H1 (cell line): ENCODE measurements at regions not wholly inside any gene's neighbourhood (a gene's known extent, or its start where the extent isn't known, plus 50 kb on each side); places are given as distances from the start of the nearest gene placed in this dataset.

Source experiments
- CTCF ChIA-PET: fragments of 300-600 bp; sonication (Branson Sonifier 250); formaldehyde crosslinking; loops from one replicate; lab custom pipeline; 2021; ENCODE audit not compliant: partially characterized antibody; lab: Charles Lee
- POLR2A ChIA-PET: fragments of 300-600 bp; sonication (Branson Sonifier 250); formaldehyde crosslinking; loops from one replicate; lab custom pipeline; 2021; ENCODE audit warnings: inconsistent platforms; ENCODE audit not compliant: partially characterized antibody; lab: Charles Lee
- DNase-seq, 2 experiments: peaks; one replicate each; pipeline versions ENCODE4 v3.0.0 to v3.0.0-alpha.2; 2010 to 2022; ENCODE audit warnings: low spot score in 2 of 2, low read depth in 1 of 2, mixed read lengths in 1 of 2
- FAIRE-seq: peaks from 2 replicates; lab custom pipeline; 2011; peaks lifted over from hg19 to GRCh38; lab: Jason Lieb, UNC
- H2AFZ ChIP-seq: 2 replicates; pipeline ENCODE4 v1.8.1; 2012; ENCODE audit warnings: low read length, inconsistent platforms
- H2AK5ac ChIP-seq: 2 replicates; pipeline ENCODE4 v1.6.1; 2013; ENCODE audit warnings: low read depth, low read length
- H2BK120ac ChIP-seq: replicated peaks from 2 replicates; pipeline ENCODE3; 2013; ENCODE audit warnings: low read depth, low read length, inconsistent platforms
- H2BK12ac ChIP-seq: 2 replicates; pipeline ENCODE4 v1.6.1; 2013; ENCODE audit warnings: low read depth, low read length
- H2BK15ac ChIP-seq: 2 replicates; pipeline ENCODE4 v1.6.1; 2013; ENCODE audit warnings: low read length
- H2BK20ac ChIP-seq: 2 replicates; pipeline ENCODE4 v1.6.1; 2013; ENCODE audit warnings: low read length
- H2BK5ac ChIP-seq: 2 replicates; pipeline ENCODE4 v1.6.1; 2013; ENCODE audit warnings: low read depth, low read length
- H3K14ac ChIP-seq: 2 replicates; pipeline ENCODE4 v1.6.1; 2013; ENCODE audit warnings: inconsistent platforms; ENCODE audit not compliant: insufficient read length
- H3K18ac ChIP-seq: 2 replicates; pipeline ENCODE4 v1.6.1; 2013; ENCODE audit warnings: low read length; ENCODE audit errors: extremely low read depth
- H3K23ac ChIP-seq: 2 replicates; pipeline ENCODE4 v1.6.1; 2013; ENCODE audit warnings: inconsistent platforms; ENCODE audit not compliant: insufficient read length
- H3K23me2 ChIP-seq: 2 replicates; pipeline ENCODE4 v1.6.1; 2013; ENCODE audit warnings: low read depth, low read length
- H3K27ac ChIP-seq: 2 replicates; pipeline ENCODE4 v1.6.1; 2011; ENCODE audit warnings: low read depth, low read length, inconsistent platforms
- H3K27me3 ChIP-seq, 4 experiments: replicated peaks in 1 of 4; 1 replicate in 1 of 4; 2 replicates in 3 of 4; pipeline versions ENCODE4 v1.6.1 to v1.8.1; 2011 to 2013; ENCODE audit warnings: low read length in 3 of 4, mild to moderate bottlenecking in 3 of 4, inconsistent platforms in 2 of 4, mixed read lengths in 2 of 4, moderate library complexity in 1 of 4; ENCODE audit not compliant: control insufficient read depth in 3 of 4, insufficient read depth in 3 of 4; ENCODE audit errors: extremely low read depth in 1 of 4
- H3K36me3 ChIP-seq, 4 experiments: 2 replicates each; pipeline versions ENCODE4 v1.6.1 to v1.8.1; 2011 to 2013; ENCODE audit warnings: mild to moderate bottlenecking in 4 of 4, low read length in 3 of 4, moderate library complexity in 2 of 4, control low read depth in 1 of 4, inconsistent platforms in 1 of 4; ENCODE audit not compliant: insufficient read depth in 4 of 4, control insufficient read depth in 2 of 4
- H3K4ac ChIP-seq: replicated peaks from 2 replicates; pipeline ENCODE3; 2013; ENCODE audit warnings: low read length, low read depth, mixed read lengths, inconsistent platforms; ENCODE audit not compliant: insufficient read length
- H3K4me1 ChIP-seq, 4 experiments: replicated peaks in 1 of 4; 1 replicate in 1 of 4; 2 replicates in 3 of 4; pipeline versions ENCODE4 v1.6.1 to v1.8.1; 2011 to 2013; ENCODE audit warnings: low read length in 3 of 4, inconsistent platforms in 2 of 4, mixed read lengths in 1 of 4; ENCODE audit not compliant: insufficient read depth in 4 of 4, control insufficient read depth in 3 of 4
- H3K4me2 ChIP-seq, 2 experiments: 2 replicates each; pipeline versions ENCODE4 v1.6.1 to v1.8.1; 2011 to 2013; ENCODE audit warnings: low read depth in 2 of 2, low read length in 2 of 2, control low read depth in 1 of 2, inconsistent platforms in 1 of 2, mild to moderate bottlenecking in 1 of 2; ENCODE audit not compliant: insufficient read depth in 1 of 2
- H3K4me3 ChIP-seq, 4 experiments: fragments of 200-600, 300-600 bp in 1 of 4; sonication (generic), shearing (Covaris generic), sonication (Bioruptor Twin) in 1 of 4; 2 replicates each; pipeline versions ENCODE4 v1.5.1 to v1.8.1; 2011 to 2016; ENCODE audit warnings: low read length in 4 of 4, low read depth in 3 of 4, control low read depth in 2 of 4, inconsistent platforms in 2 of 4, mild to moderate bottlenecking in 2 of 4, mixed read lengths in 1 of 4, moderate library complexity in 1 of 4; ENCODE audit not compliant: insufficient read depth in 2 of 4; ENCODE audit errors: extremely low read depth in 1 of 4
- H3K56ac ChIP-seq: replicated peaks from 2 replicates; pipeline ENCODE3; 2013; ENCODE audit warnings: low read depth, mild to moderate bottlenecking, mixed read lengths, low read length, inconsistent platforms; ENCODE audit not compliant: insufficient read length
- H3K79me1 ChIP-seq: 2 replicates; pipeline ENCODE4 v1.6.1; 2013; ENCODE audit warnings: low read depth, low read length, control low read depth
- H3K79me2 ChIP-seq, 2 experiments: 2 replicates each; pipeline versions ENCODE4 v1.6.1 to v1.8.1; 2012 to 2013; ENCODE audit warnings: low read length in 2 of 2, mild to moderate bottlenecking in 2 of 2, inconsistent platforms in 1 of 2; ENCODE audit not compliant: insufficient read depth in 2 of 2, control insufficient read depth in 1 of 2
- H3K9ac ChIP-seq, 4 experiments: replicated peaks in 1 of 4; 1 replicate in 1 of 4; 2 replicates in 3 of 4; pipeline versions ENCODE4 v1.6.1 to v1.8.1; 2011 to 2013; ENCODE audit warnings: low read depth in 3 of 4, low read length in 3 of 4, control low read depth in 2 of 4, mild to moderate bottlenecking in 2 of 4, moderate library complexity in 2 of 4, inconsistent platforms in 1 of 4; ENCODE audit errors: extremely low read depth in 1 of 4
- H3K9me3 ChIP-seq, 2 experiments: 2 replicates each; pipeline versions ENCODE4 v1.6.1 to v1.8.1; 2012 to 2013; ENCODE audit warnings: mild to moderate bottlenecking in 2 of 2, moderate library complexity in 2 of 2, control low read depth in 1 of 2, inconsistent platforms in 1 of 2, low read depth in 1 of 2, low read length in 1 of 2, mixed read lengths in 1 of 2; ENCODE audit not compliant: insufficient read depth in 2 of 2
- H4K20me1 ChIP-seq, 2 experiments: replicated peaks in 1 of 2; 2 replicates each; pipeline versions ENCODE3 to v1.8.1; 2011 to 2013; ENCODE audit warnings: inconsistent platforms in 2 of 2, low read length in 2 of 2, mild to moderate bottlenecking in 1 of 2; ENCODE audit not compliant: insufficient read depth in 2 of 2, control insufficient read depth in 1 of 2
- H4K5ac ChIP-seq: 2 replicates; pipeline ENCODE4 v1.6.1; 2013; ENCODE audit warnings: low read length, low read depth, mixed read lengths, inconsistent platforms; ENCODE audit not compliant: insufficient read length
- H4K8ac ChIP-seq: 2 replicates; pipeline ENCODE4 v1.8.0; 2013; ENCODE audit warnings: mild to moderate bottlenecking, moderate library complexity, low read length, inconsistent platforms; ENCODE audit not compliant: insufficient read depth; ENCODE audit errors: extremely low read depth
- H4K91ac ChIP-seq: replicated peaks from 2 replicates; pipeline ENCODE3; 2013; ENCODE audit warnings: low read length, mixed read lengths, inconsistent platforms; ENCODE audit not compliant: insufficient read length
- CHD7 ChIP-seq: fragments of 300-600 bp; sonication (generic); IDR thresholded peaks from 2 replicates; pipeline ENCODE4 v1.7.1; 2012; ENCODE audit warnings: low read length, moderate library complexity, mild to moderate bottlenecking, inconsistent platforms; ENCODE audit not compliant: insufficient replicate concordance
- WGBS, 2 experiments: shearing (Covaris generic) in 1 of 2; methylation state at CpG; one replicate each; pipeline versions ENCODE4 v1.1.6 to v1.1.7; 2013 to 2015; ENCODE audit warnings: low lambda C conversion rate in 2 of 2, mixed read lengths in 2 of 2, inconsistent platforms in 1 of 2, low coverage in 1 of 2, missing lambda C conversion rate in 1 of 2; ENCODE audit not compliant: insufficient replicate concordance in 2 of 2, insufficient coverage in 1 of 2, insufficient read length in 1 of 2; ENCODE audit errors: extremely low coverage in 1 of 2, missing lambda C conversion rate in 1 of 2; 5-methylcytosine and 5-hydroxymethylcytosine counted together

DNA sequence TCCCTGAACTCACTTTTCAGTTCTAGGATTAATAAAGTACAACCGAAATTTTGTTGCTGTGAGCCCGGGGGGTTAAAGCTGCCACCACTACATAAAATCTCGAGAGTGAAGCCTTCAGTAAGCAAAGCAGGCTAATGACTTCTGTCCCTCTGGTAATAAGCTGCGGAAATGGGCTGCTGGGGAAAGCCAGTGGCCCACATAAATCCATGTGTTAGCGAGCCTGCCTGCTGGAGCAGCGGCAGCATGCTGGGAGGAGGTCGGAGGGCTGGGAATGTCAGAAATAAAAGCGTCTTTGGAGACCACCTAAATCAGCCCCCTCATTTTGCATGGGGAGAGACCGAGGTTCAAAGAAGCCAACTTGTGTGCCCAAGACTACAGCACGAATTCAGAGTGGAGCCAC, 371.7 kb downstream of the TNS1 start:
- Histone ChIP-seq H3K27ac (no peak overlapping the region), H3K4me1 (no peaks in the 10 kb centered on the region), H3K79me1 (no peaks in the 10 kb centered on the region), H3K4ac (no peak overlapping the region), H3K18ac (no peak overlapping the region), H4K20me1 (no peaks in the 10 kb centered on the region), H2BK15ac (no peak overlapping the region), H4K8ac (no peak overlapping the region), H2BK12ac (no peak overlapping the region), H2BK120ac (no peak overlapping the region), H3K9me3 (no peaks in the 10 kb centered on the region), H3K79me2 (no peaks in the 10 kb centered on the region), H4K91ac (no peak overlapping the region), H3K14ac (no peak overlapping the region), H3K23ac (no peak overlapping the region), H3K56ac (no peak overlapping the region), H2BK20ac (no peak overlapping the region), H3K4me3 (no peak overlapping the region), H3K9ac (no peak overlapping the region), H3K23me2 (no peaks in the 10 kb centered on the region), H3K27me3 (peaks cover 0 to 1% (median 0%) of the 10 kb centered on the region in 4 experiments; a peak in 2 of 7 replicates), H3K36me3 (no peaks in the 10 kb centered on the region), H4K5ac (no peak overlapping the region), H2BK5ac (no peak overlapping the region), H2AK5ac (no peak overlapping the region), H3K4me2 (no peak overlapping the region), H2AFZ (no peak overlapping the region)
- no peak for DNase-seq
- 78% methylated on average over 10 of the region's 10 CpGs; no CpG with 5 or more reads in 1 of the 2 experiments for WGBS, 2 experiments
- ChIA-PET POLR2A (no interaction called here), CTCF (interaction anchor here (0.7 to 2.2 kb wide), 4 partner anchors 15 to 82 kb away, joined by 3 to 10 read pairs (median 4); no protein-coding TSS in a partner anchor)
- FAIRE-seq = no peak
- no peak for TF ChIP-seq CHD7
